NCI-H748 treated with DMSO at 0.1 percent for 48 hours (cell line): ENCODE measurements at regions not wholly inside any gene's neighbourhood (a gene's known extent, or its start where the extent isn't known, plus 50 kb on each side); places are given as distances from the start of the nearest gene placed in this dataset.

Experiments
- DNase-seq: peaks from one replicate; lab custom pipeline; 2025; lab: John Stamatoyannopoulos, UW

- no peak for DNase-seq
Observed at GRCh38 chr13:65034266-65034665, 2195.9 kb downstream of the PCDH9 start.

DNA sequence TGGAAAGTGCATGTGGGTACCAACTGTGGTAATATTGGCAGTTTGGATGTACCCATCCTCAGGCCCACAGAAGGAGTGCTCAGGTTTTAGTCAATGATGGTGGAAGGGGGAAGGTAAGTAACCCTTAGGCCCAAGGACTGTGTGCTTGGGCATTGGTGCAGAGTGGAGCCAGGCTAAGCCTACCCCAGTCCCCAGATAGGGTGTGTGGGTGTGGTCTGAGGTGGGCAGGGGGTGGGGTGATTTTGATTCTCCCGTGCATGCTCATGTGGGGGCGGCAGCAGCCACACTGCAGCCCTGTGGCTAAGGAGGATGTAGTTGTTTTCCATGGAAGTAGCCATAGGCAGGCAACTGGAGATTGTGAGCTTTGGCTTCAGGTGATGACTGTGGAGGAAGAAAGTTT is 2197.3 kb downstream of the PCDH9 start:
- DNase-seq: no peak

GRCh38 chr13:65028101-65028500 is 2202.0 kb downstream of the PCDH9 start:
- no peak for DNase-seq

DNA sequence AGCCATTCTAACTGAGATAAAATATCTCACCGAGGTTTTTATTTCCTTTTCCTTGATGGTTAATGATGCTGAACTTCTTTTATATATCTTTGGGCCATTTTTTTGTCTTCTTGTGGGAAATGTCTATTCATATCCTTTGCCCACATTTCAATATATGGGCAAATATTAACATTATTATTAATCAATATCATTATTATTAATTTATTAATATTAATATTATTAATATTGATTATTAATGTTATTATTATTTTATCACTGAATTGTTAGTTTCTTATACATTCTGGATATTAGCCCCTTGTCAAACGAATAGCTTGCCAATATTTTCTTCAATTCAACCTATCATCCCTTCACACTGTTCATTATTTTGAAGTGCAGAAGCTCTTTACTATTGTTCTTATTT is 2203.6 kb downstream of the PCDH9 start:
- no peak for DNase-seq

- no peak for DNase-seq
Observed at GRCh38 chr13:65011378-65011777, 2218.8 kb downstream of the PCDH9 start.

- DNase-seq: no peak
Observed at GRCh38 chr13:64997438-64997837, 2232.7 kb downstream of the PCDH9 start.

DNA sequence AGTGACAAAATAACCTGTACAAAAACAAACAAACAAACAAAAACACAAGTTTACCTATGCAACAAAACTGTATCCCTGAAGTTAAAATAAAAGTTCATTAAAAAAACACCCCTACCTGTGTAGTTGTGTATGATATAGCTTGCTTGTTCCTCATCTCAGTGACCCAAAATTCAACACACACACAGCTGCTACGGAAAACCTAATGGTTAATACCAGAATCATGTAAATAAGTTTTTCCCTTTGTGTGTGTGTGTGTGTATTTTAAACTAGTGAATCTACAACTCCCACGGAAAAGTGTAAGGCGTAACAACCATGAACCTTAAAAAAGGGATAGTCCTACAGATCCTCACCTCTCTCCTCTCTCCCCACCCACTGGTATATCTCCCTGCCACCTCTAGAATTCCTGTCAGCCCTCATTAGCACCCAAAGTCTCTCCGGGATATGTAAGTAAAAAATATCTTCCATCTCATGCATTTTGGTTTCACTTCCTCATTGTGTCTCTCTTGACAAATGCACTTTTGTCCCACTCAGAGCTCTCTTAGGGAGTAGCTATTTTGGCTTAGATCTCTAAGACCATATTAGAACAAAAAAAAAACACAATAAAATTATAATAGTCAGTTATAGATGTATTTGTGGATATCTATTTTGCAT is 2236.5 kb downstream of the PCDH9 start:
- no peak for DNase-seq

- no peak for DNase-seq
Observed at GRCh38 chr13:64992314-64992713, 2237.8 kb downstream of the PCDH9 start.

GRCh38 chr13:64985075-64985474 is 2245.1 kb downstream of the PCDH9 start:
- no peak for DNase-seq

DNA sequence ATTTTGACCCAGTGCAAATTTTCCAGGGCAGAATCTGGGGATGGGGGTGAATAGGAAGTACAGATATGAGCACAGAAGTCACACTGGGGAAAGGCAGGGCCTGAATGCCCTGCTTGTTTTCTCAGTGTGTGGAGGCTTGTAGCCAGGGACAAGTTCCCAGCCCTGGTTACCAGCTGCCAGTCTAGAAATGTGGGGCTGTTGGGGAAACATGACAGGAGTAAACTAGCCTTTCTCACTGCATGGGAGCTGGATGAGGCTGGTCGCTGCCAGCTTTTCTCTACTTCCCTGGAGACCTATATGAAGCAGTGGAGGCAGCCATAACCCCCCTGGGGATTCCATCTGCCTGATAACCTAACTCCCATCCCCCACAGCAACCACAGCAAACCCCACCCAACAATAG is 2267.7 kb downstream of the PCDH9 start:
- no peak for DNase-seq

DNA sequence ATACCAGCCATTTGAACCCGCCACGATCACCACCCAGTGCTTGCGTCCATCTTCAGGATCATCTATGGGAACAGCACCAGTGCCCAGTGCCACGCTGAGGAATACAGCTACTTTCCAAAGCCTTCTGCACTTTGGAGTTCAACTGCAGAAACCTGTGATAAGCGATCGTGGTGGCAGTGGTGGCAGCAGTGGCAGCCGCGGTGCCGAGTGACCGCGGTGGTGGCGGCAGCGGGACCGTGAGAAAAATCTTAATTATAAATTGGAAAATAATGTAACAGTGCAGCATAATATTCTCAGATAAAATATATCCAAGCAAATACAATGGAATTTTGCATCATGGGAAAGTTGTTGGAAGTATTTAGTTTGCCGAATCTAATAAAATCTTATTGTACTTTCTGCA is 2270.9 kb downstream of the PCDH9 start:
- no peak for DNase-seq

DNA sequence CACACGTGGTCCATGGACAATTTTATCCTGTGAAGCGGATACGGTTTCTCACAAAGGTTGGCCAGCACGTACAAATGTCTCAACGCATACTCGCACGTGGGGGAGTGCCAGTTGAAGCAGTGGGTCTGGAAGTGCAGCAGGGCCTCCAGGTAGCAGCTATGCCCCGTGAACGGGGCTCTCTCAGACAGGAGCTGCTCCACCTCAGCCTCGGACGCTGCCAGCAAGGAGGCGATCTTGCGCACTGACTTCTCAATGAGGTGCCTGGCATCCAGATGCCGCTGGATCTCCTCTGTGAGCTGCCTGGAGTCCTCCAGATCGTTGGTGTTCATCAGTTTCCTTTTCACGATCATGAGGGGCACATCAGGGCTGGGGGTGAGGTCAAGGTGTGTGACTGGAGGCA is 2272.0 kb downstream of the PCDH9 start:
- no peak for DNase-seq

GRCh38 chr13:64938660-64939059 is 2291.5 kb downstream of the PCDH9 start:
- DNase-seq: no peak

- no peak for DNase-seq
Observed at GRCh38 chr13:64937302-64937701, 2292.8 kb downstream of the PCDH9 start.

GRCh38 chr13:64936879-64937278 is 2293.3 kb downstream of the PCDH9 start:
- DNase-seq: no peak

DNA sequence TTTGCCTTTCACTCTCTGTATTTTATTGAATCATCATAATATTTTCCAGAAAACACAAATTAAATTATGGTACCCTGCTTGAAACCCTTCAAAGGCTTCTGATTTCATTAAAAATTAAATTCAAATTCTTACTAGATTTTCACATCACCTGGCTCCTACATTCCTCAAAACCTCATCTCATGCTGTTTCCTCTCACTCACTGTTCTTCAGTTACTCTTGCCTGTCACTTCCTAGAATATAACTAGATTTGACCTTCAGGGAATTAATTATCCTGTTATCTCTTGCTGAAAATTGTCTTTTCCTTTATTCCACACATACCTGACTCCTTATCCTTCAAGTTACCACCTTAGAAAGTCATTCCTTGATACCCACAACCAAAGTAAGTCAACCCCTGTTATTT is 2294.7 kb downstream of the PCDH9 start:
- DNase-seq: no peak

GRCh38 chr13:64934569-64935362 is 2295.4 kb downstream of the PCDH9 start:
- DNase-seq: no peak

DNA sequence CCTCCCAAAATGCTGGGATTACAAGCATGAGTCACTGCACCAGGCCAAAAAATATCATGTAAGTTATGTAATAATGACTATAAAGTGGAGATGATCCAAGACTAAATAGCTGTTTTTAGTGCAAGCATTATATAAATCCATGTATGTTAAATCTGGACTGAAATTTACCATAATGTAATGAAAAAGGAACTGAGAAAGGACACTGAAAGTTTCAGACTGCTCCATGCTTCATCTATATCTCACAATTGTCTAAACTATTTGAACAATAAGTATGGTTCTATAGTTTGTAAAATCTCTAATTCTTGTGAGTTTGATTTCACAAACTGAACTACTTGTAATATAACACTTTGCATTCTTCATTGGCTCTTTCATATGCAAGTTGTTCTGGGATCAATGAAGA is 2299.5 kb downstream of the PCDH9 start:
- no peak for DNase-seq

DNA sequence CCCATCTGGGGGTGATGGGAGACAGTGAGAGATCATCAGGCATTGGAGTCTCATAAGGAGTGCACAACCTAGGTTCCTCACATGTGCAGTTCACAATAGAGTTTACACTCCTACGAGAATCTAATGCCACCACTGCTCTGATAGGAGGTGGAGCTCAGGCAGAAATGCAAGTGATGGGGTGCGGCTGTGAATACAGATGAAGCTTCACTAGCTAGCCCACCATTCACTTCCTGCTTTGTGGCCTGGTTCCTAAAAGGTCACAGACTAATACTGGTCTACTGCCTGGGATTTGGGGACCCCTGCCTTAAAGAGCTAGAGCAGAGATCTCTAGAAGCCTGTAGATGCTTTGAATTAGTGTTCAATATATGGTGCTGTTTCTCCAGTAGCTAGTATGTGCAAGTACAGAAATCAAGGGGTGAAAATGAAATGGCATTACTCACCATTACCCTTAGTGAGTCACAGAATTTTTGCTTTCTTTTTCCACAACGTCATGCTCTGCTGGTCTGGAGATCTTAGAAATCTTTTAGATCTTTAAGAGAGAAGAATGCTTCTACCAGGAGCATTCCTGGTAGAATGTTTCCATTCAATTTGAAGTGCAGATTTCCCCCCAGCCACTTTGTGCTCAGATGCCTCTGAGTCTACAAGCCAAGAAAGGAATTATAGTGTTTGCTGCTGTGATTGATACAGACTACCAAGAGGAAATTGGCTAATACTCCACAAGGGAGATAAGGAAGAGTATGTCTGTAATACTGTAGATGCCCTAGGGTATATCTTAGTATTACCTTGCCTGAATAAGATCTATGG is 2301.2 kb downstream of the PCDH9 start:
- DNase-seq: no peak

GRCh38 chr13:64925727-64926126 is 2304.4 kb downstream of the PCDH9 start:
- no peak for DNase-seq

DNA sequence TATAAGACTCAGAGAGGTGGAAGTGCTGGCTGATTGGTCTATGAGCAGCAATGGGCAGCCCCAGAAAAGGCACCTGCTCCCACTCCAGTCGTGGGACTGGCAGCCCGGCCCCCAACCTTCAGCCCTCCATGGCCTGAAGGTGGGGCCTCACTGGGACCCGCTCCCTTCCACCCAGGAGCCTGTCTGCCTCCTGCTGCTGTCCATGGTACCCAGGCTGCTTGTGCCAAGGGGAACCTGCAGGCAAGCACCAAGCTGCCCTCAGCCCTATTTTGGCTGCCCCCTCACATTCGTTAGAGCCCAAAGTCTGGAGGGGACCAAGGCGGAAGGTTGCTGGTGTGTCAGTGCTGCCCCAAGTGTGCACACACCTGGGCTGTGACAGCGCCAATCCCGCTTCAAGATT is 2304.9 kb downstream of the PCDH9 start:
- DNase-seq: no peak

- no peak for DNase-seq
Observed at GRCh38 chr13:64924401-64924800, 2305.7 kb downstream of the PCDH9 start.

DNA sequence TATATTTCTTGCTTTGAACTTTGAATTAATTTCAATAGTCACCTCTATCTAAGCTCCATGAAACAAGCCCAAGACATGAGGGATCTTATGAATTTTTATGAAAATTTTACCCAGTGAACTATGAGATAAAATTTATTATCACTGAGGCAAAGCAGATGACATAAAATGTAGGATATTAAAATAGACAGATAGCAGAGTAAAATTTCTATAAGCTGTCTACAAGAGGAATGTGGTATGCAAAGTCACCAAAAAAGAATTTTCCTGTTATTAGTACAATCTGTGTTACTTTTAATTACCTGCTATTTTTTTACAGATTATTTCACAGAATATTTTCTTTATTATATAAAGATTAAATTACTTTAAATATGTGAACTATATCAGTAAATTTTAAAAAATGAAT is 2312.6 kb downstream of the PCDH9 start:
- no peak for DNase-seq
